ENCODE measurements at regions not wholly inside any gene's neighbourhood (a gene's known extent, or its start where the extent isn't known, plus 50 kb on each side); places are given as distances from the start of the nearest gene placed in this dataset.
"Not testable (repeated sequence)": the region's sequence is repeated elsewhere in the genome, so short reads cannot be mapped to it uniquely, and the experiment has no call there.

GRCh38 chr6:68169922-68170321 lies 465.2 kb upstream of the ADGRB3 start:
- Histone ChIP-seq H3K9ac (ENCODE audit: low read length in 3 of 3) (no peak overlapping the region), H3K4me1 (ENCODE audit: control insufficient read depth in 2 of 3, insufficient read depth in 2 of 3, low read depth in 1 of 3, low read length in 3 of 3) (no peaks in the 10 kb centered on the region), H3K27ac (ENCODE audit: low read depth in 2 of 2, low read length in 2 of 2) (no peak overlapping the region), H3K27me3 (ENCODE audit: control insufficient read depth, insufficient read depth, low read length) (no peaks in the 10 kb centered on the region), H3K4me3 (ENCODE audit: low read length in 3 of 3) (no peak overlapping the region), H3K36me3 (ENCODE audit: control insufficient read depth in 2 of 3, insufficient read depth in 3 of 3, low read length in 3 of 3) (no peaks in the 10 kb centered on the region), H3K9me3 (ENCODE audit: control insufficient read depth in 2 of 3, insufficient read depth in 1 of 3, low read length in 3 of 3) (no peaks in the 10 kb centered on the region)
- TF ChIP-seq, protein P1, sequence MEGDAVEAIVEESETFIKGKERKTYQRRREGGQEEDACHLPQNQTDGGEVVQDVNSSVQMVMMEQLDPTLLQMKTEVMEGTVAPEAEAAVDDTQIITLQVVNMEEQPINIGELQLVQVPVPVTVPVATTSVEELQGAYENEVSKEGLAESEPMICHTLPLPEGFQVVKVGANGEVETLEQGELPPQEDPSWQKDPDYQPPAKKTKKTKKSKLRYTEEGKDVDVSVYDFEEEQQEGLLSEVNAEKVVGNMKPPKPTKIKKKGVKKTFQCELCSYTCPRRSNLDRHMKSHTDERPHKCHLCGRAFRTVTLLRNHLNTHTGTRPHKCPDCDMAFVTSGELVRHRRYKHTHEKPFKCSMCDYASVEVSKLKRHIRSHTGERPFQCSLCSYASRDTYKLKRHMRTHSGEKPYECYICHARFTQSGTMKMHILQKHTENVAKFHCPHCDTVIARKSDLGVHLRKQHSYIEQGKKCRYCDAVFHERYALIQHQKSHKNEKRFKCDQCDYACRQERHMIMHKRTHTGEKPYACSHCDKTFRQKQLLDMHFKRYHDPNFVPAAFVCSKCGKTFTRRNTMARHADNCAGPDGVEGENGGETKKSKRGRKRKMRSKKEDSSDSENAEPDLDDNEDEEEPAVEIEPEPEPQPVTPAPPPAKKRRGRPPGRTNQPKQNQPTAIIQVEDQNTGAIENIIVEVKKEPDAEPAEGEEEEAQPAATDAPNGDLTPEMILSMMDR (IDR thresholded peaks at IDR 0.05; ENCODE audit: borderline replicate concordance, extremely low read depth, insufficient read depth), result no peak
- FAIRE-seq, result no peak
- intact Hi-C loops (cut with DNase I), result no loop called here
- DNase-seq, result no peak

DNA sequence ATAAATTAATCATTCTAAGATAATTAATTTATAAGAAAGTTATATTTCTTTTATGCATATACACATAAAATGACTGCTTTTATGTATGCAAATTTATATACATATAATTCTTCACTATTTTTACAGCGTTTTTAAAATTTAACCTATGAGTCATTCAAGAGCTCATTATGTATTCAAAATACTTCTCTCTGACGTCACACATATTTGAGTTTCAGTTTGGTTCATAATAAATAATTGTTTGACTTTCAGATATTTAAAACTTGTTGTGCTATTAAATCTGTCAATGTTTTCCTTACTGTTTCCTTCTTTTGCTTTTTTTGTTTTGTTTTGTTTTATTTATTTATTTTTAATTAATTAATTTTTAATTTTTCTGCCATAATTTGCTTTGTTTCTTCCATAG lies 467.5 kb upstream of the ADGRB3 start:
- Histone ChIP-seq H3K27me3 (ENCODE audit: control insufficient read depth, insufficient read depth, low read length) (no peaks in the 10 kb centered on the region), H3K4me1 (ENCODE audit: control insufficient read depth in 2 of 3, insufficient read depth in 2 of 3, low read depth in 1 of 3, low read length in 3 of 3) (no peaks in the 10 kb centered on the region), H3K9ac (ENCODE audit: low read length in 3 of 3) (no peak overlapping the region), H3K4me3 (ENCODE audit: low read length in 3 of 3) (no peak overlapping the region), H3K36me3 (ENCODE audit: control insufficient read depth in 2 of 3, insufficient read depth in 3 of 3, low read length in 3 of 3) (no peaks in the 10 kb centered on the region), H3K27ac (ENCODE audit: low read depth in 2 of 2, low read length in 2 of 2) (no peak overlapping the region), H3K9me3 (ENCODE audit: control insufficient read depth in 2 of 3, insufficient read depth in 1 of 3, low read length in 3 of 3) (no peaks in the 10 kb centered on the region)
- FAIRE-seq (no peak), DNase-seq (no peak)
- intact Hi-C loops (cut with DNase I), result no loop called here
- TF ChIP-seq, protein P1 (IDR thresholded peaks at IDR 0.05; ENCODE audit: borderline replicate concordance, extremely low read depth, insufficient read depth), result no peak

DNA sequence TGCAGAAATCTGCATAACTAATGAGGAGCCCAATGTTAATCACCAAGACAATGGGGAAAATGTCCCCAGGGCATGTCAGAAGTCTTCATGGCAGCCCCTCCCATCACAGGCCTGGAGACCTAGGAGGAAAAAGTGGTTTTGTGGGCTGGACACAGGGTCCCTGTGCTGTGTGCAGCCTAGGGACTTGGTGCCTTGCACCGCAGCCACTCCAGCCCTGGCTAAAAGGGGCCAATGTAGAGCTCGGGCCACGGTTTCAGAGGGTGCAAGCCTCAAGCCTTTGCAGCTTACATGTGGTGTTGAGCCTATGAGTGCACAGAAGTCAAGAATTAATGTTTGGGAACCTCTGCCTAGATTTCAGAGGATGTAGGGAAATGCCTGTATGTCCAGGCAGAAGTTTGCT lies 474.3 kb upstream of the ADGRB3 start:
- intact Hi-C loops (cut with DNase I); H3K36me3 ChIP-seq (ENCODE audit: control insufficient read depth in 2 of 3, insufficient read depth in 3 of 3, low read length in 3 of 3); H3K9me3 ChIP-seq (ENCODE audit: control insufficient read depth in 2 of 3, insufficient read depth in 1 of 3, low read length in 3 of 3); H3K4me1 ChIP-seq (ENCODE audit: control insufficient read depth in 2 of 3, insufficient read depth in 2 of 3, low read depth in 1 of 3, low read length in 3 of 3); DNase-seq; FAIRE-seq; H3K27me3 ChIP-seq (ENCODE audit: control insufficient read depth, insufficient read depth, low read length); H3K4me3 ChIP-seq (ENCODE audit: low read length in 3 of 3); H3K9ac ChIP-seq (ENCODE audit: low read length in 3 of 3); H3K27ac ChIP-seq (ENCODE audit: low read depth in 2 of 2, low read length in 2 of 2): not testable (repeated sequence)

GRCh38 chr6:68160348-68160747 lies 474.7 kb upstream of the ADGRB3 start:
- TF ChIP-seq, protein P1 (IDR thresholded peaks at IDR 0.05; ENCODE audit: borderline replicate concordance, extremely low read depth, insufficient read depth), result no peak
- no peaks in the 10 kb centered on the region for H3K27me3 ChIP-seq (ENCODE audit: control insufficient read depth, insufficient read depth, low read length)
- no peaks in the 10 kb centered on the region for H3K36me3 ChIP-seq (ENCODE audit: control insufficient read depth in 2 of 3, insufficient read depth in 3 of 3, low read length in 3 of 3)
- no peaks in the 10 kb centered on the region for H3K9me3 ChIP-seq (ENCODE audit: control insufficient read depth in 2 of 3, insufficient read depth in 1 of 3, low read length in 3 of 3)
- intact Hi-C loops (cut with DNase I), result no loop called here
- DNase-seq, result no peak
- no peak overlapping the region for H3K27ac ChIP-seq (ENCODE audit: low read depth in 2 of 2, low read length in 2 of 2)
- H3K9ac ChIP-seq (ENCODE audit: low read length in 3 of 3), result no peak overlapping the region
- H3K4me3 ChIP-seq (ENCODE audit: low read length in 3 of 3), result no peak overlapping the region
- no peaks in the 10 kb centered on the region for H3K4me1 ChIP-seq (ENCODE audit: control insufficient read depth in 2 of 3, insufficient read depth in 2 of 3, low read depth in 1 of 3, low read length in 3 of 3)
- FAIRE-seq, result no peak
